ENCODE measurements at regions not wholly inside any gene's neighbourhood (a gene's known extent, or its start where the extent isn't known, plus 50 kb on each side); places are given as distances from the start of the nearest gene placed in this dataset.

GRCh38 chrX:87272491-87272890 lies 245.1 kb upstream of the KLHL4 start:
- TF ChIP-seq CTCF (IDR thresholded peaks at IDR 0.05): no peak
- no peak for TF ChIP-seq POLR2A (IDR thresholded peaks at IDR 0.05)
